ENCODE measurements at regions not wholly inside any gene's neighbourhood (a gene's known extent, or its start where the extent isn't known, plus 50 kb on each side); places are given as distances from the start of the nearest gene placed in this dataset.
"Not testable (repeated sequence)": the region's sequence is repeated elsewhere in the genome, so short reads cannot be mapped to it uniquely, and the experiment has no call there.

GRCh38 chr2:192515937-192516336, 321.2 kb upstream of the TMEFF2 start:
- FAIRE-seq (no peak), DNase-seq (ENCODE audit: insufficient read length, low spot score) (no peak)

GRCh38 chr2:192513575-192513974, 318.8 kb upstream of the TMEFF2 start:
- FAIRE-seq: no peak

GRCh38 chr2:192507836-192508450, 313.2 kb upstream of the TMEFF2 start:
- DNase-seq (ENCODE audit: insufficient read length, low spot score); FAIRE-seq: not testable (repeated sequence)

More at GRCh38 chr2:192513575-192513974, 318.8 kb upstream of the TMEFF2 start:
- no peak for DNase-seq (ENCODE audit: insufficient read length, low spot score)

GRCh38 chr2:192500550-192501200, 305.9 kb upstream of the TMEFF2 start:
- no peak for DNase-seq (ENCODE audit: insufficient read length, low spot score)

GRCh38 chr2:192499476-192499875, 304.7 kb upstream of the TMEFF2 start:
- DNase-seq (ENCODE audit: insufficient read length, low spot score): no peak
- FAIRE-seq: no peak

More at GRCh38 chr2:192500550-192501200, 305.9 kb upstream of the TMEFF2 start:
- no peak for FAIRE-seq

GRCh38 chr2:192498747-192499146, 304.0 kb upstream of the TMEFF2 start:
- DNase-seq (ENCODE audit: insufficient read length, low spot score): no peak
- no peak for FAIRE-seq

- not testable (repeated sequence) for FAIRE-seq; DNase-seq (ENCODE audit: insufficient read length, low spot score)
These were observed 293.4 kb upstream of the TMEFF2 start for GRCh38 chr2:192488158-192488557.

GRCh38 chr2:192487636-192488035, 292.9 kb upstream of the TMEFF2 start:
- no peak for DNase-seq (ENCODE audit: insufficient read length, low spot score)
- no peak for FAIRE-seq

GRCh38 chr2:192484903-192485302, 290.2 kb upstream of the TMEFF2 start:
- DNase-seq (ENCODE audit: insufficient read length, low spot score) (no peak), FAIRE-seq (no peak)

GRCh38 chr2:192480984-192481383, 286.3 kb upstream of the TMEFF2 start:
- no peak for DNase-seq (ENCODE audit: insufficient read length, low spot score)
- FAIRE-seq: no peak

- FAIRE-seq: no peak
- DNase-seq (ENCODE audit: insufficient read length, low spot score): no peak
These were observed 278.6 kb upstream of the TMEFF2 start for GRCh38 chr2:192473331-192473730.

GRCh38 chr2:192471982-192472381, 277.2 kb upstream of the TMEFF2 start:
- FAIRE-seq (no peak), DNase-seq (ENCODE audit: insufficient read length, low spot score) (no peak)

- FAIRE-seq (no peak), DNase-seq (ENCODE audit: insufficient read length, low spot score) (no peak)
These were observed 274.9 kb upstream of the TMEFF2 start for GRCh38 chr2:192469612-192470011.

GRCh38 chr2:192467953-192468660, 273.4 kb upstream of the TMEFF2 start:
- FAIRE-seq (no peak), DNase-seq (ENCODE audit: insufficient read length, low spot score) (no peak)

GRCh38 chr2:192465141-192465540, 270.4 kb upstream of the TMEFF2 start:
- no peak for FAIRE-seq
- DNase-seq (ENCODE audit: insufficient read length, low spot score): no peak

GRCh38 chr2:192459422-192459821, 264.7 kb upstream of the TMEFF2 start:
- DNase-seq (ENCODE audit: insufficient read length, low spot score) (no peak), FAIRE-seq (no peak)

- no peak for DNase-seq (ENCODE audit: insufficient read length, low spot score)
- FAIRE-seq: no peak
These were observed 254.1 kb upstream of the TMEFF2 start for GRCh38 chr2:192448881-192449280.

- DNase-seq (ENCODE audit: insufficient read length, low spot score) (no peak), FAIRE-seq (no peak)
These were observed 249.6 kb upstream of the TMEFF2 start for GRCh38 chr2:192444286-192444838.

- DNase-seq (ENCODE audit: insufficient read length, low spot score) (no peak), FAIRE-seq (no peak)
These were observed 249.1 kb upstream of the TMEFF2 start for GRCh38 chr2:192443831-192444230.

- FAIRE-seq (no peak), DNase-seq (ENCODE audit: insufficient read length, low spot score) (no peak)
These were observed 243.5 kb upstream of the TMEFF2 start for GRCh38 chr2:192438239-192438638.

- DNase-seq (ENCODE audit: insufficient read length, low spot score) (no peak), FAIRE-seq (no peak)
These were observed 242.9 kb upstream of the TMEFF2 start for GRCh38 chr2:192437653-192438052.

GRCh38 chr2:192424243-192424642, 229.5 kb upstream of the TMEFF2 start:
- DNase-seq (ENCODE audit: insufficient read length, low spot score): no peak
- no peak for FAIRE-seq
